B cell (primary cell): ENCODE measurements at regions not wholly inside any gene's neighbourhood (a gene's known extent, or its start where the extent isn't known, plus 50 kb on each side); places are given as distances from the start of the nearest gene placed in this dataset.

Experiments used
- EZH2 ChIP-seq: IDR thresholded peaks from 2 replicates; pipeline ENCODE4 v1.6.1; 2012; ENCODE audit warnings: borderline replicate concordance, low read depth, mild to moderate bottlenecking, moderate library complexity, low read length; ENCODE audit not compliant: insufficient read depth, poor library complexity, severe bottlenecking
- TF ChIP-seq, protein P1 (sequence below): fragments of 200-600 bp; IDR thresholded peaks from one replicate; pipeline ENCODE4 v1.8.0; 2022; ENCODE audit warnings: antibody characterized with exemption, mild to moderate bottlenecking

GRCh38 chr3:10733297-10733696 lies 82.7 kb upstream of the SLC6A11 start:
- no peak for TF ChIP-seq EZH2
- TF ChIP-seq, protein P1, sequence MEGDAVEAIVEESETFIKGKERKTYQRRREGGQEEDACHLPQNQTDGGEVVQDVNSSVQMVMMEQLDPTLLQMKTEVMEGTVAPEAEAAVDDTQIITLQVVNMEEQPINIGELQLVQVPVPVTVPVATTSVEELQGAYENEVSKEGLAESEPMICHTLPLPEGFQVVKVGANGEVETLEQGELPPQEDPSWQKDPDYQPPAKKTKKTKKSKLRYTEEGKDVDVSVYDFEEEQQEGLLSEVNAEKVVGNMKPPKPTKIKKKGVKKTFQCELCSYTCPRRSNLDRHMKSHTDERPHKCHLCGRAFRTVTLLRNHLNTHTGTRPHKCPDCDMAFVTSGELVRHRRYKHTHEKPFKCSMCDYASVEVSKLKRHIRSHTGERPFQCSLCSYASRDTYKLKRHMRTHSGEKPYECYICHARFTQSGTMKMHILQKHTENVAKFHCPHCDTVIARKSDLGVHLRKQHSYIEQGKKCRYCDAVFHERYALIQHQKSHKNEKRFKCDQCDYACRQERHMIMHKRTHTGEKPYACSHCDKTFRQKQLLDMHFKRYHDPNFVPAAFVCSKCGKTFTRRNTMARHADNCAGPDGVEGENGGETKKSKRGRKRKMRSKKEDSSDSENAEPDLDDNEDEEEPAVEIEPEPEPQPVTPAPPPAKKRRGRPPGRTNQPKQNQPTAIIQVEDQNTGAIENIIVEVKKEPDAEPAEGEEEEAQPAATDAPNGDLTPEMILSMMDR, result no peak
